Stimulated activated CD4-positive, alpha-beta T cell treated with anti-CD3 and anti-CD28 coated beads, Interleukin-1b, Interleukin-23, amount 100 ng/mL, for 1 hour (primary cell): ENCODE measurements at regions not wholly inside any gene's neighbourhood (a gene's known extent, or its start where the extent isn't known, plus 50 kb on each side); places are given as distances from the start of the nearest gene placed in this dataset.
"Not testable (repeated sequence)": the region's sequence is repeated elsewhere in the genome, so short reads cannot be mapped to it uniquely, and the experiment has no call there.

Experiments
- DNase-seq, 2 donors: peaks; one replicate each; pipeline ENCODE4 v3.0.0-alpha.2; 2020; ENCODE audit warnings: low read depth in 2 of 2

GRCh38 chr2:146414456-146414855 is 1430.4 kb upstream of the ACVR2A start:
- DNase-seq = no peak

GRCh38 chr2:146413086-146413610 is 1431.7 kb upstream of the ACVR2A start:
- DNase-seq = no peak

DNA sequence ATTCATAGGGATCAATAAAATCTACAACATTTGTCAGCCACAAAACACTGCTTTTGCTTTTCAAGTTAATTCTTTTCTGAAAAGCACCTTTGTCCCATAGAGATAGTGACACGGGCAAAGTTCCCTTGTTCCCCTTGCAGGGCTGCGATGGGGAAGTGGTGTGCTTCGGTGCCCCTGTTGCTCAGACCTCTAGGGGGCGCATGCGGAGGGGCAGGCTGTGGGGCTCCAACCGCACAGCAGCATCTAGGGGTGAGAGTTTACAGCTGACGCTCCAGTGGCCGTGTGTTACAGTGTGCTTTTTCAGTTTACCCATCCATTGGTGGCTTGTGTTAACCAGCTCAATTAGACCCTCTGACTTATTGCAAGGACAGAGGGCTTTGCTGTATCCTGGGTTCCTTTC is 1432.2 kb upstream of the ACVR2A start:
- no peak for DNase-seq

DNA sequence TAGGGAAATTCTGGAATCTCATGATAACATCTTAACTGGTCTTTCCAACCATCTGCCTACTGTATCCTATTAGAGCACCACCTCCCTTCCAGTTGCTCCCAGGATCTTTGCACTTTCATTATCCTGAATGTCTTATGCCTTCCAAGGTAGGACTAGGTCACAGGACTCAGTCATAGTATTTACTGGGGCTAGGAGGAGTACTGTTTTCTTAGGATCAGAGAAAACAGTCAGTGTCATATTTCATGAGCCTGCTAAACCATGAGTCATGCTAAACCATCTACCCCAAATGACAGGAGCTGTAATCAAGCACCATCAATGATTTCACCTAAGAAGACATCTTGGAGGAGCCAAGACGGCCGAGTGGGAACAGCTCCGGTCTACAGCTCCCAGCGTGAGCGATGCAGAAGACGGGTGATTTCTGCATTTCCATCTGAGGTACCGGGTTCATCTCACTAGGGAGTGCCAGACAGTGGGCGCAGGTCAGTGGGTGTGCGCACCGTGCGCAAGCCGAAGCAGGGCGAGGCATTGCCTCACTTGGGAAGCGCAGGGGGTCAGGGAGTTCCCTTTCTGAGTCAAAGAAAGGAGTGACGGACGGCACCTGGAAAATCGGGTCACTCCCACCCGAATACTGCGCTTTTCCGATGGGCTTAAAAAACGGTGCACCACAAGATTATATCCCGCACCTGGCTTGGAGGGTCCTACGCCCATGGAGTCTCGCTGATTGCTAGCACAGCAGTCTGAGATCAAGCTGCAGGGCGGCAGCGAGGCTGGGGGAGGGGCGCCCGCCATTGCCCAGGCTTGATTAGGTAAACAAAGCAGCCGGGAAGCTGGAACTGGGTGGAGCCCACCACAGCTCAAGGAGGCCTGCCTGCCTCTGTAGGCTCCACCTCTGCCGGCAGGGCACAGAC is 1439.2 kb upstream of the ACVR2A start:
- not testable (repeated sequence) for DNase-seq

DNA sequence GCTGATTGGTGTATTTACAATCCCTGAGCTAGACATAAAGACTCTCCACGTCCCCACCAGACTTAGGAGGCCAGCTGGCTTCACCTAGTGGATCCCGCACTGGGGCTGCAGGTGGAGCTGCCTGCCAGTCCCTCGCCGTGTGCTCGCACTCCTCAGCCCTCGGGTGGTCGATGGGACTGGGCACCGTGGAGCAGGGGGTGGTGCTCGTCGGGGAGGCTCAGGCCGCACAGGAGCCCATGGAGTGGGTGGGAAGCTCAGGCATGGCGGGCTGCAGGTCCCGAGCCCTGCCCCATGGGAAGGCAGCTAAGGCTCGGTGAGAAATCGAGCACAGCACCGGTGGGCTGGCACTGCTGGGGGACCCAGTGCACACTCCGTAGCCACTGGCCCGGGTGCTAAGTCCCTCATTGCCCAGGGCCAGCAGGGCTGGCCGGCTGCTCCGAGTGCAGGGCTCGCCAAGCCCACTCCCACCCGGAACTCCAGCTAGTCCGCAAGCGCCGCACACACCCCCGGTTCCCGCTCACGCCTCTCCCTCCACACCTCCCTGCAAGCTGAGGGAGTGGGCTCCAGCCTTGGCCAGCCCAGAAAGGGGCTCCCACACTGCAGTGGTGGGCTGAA is 1441.2 kb upstream of the ACVR2A start:
- DNase-seq = not testable (repeated sequence)

DNA sequence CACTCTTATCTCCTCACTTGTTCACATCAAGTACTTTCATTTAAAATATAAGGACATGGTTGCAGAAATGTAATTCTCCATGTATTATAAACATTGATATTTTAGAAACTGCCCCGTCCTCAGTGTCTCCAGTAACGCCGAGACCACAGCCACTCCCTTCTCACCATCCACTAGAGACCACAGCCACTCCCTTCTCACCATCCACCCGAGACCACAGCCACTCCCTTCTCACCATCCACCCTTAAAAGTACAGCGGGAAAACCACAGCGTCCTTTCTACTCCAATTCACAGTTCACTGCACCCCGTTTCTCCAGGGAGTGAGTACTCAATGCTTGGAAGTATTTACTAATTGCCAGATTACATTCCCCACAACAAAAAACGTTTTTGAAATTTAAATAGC is 1452.2 kb upstream of the ACVR2A start:
- no peak for DNase-seq

DNA sequence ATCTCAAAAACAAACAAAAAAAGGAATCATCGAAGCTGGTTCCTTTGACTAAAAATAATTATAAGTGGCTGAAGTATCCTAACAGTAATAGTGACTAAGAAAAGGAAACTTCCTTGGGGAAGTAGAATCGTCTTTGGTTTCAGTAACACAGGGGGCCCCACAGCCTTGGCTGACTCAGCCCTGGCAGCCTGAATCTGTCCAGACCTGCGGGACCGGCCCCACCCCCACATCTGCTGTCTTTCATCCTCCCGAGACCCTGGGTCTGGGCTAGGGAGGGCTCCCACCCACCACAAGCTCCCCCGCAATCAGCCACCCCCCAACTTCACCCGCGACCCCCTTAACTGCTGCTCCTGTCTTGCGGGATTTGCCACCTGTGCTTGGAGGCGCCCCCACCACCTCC is 1452.6 kb upstream of the ACVR2A start:
- DNase-seq = no peak

GRCh38 chr2:146388757-146389156 is 1456.1 kb upstream of the ACVR2A start:
- no peak for DNase-seq

- no peak for DNase-seq
Observed at GRCh38 chr2:146386096-146386495, 1458.7 kb upstream of the ACVR2A start.

GRCh38 chr2:146385031-146385430 is 1459.8 kb upstream of the ACVR2A start:
- no peak for DNase-seq

DNA sequence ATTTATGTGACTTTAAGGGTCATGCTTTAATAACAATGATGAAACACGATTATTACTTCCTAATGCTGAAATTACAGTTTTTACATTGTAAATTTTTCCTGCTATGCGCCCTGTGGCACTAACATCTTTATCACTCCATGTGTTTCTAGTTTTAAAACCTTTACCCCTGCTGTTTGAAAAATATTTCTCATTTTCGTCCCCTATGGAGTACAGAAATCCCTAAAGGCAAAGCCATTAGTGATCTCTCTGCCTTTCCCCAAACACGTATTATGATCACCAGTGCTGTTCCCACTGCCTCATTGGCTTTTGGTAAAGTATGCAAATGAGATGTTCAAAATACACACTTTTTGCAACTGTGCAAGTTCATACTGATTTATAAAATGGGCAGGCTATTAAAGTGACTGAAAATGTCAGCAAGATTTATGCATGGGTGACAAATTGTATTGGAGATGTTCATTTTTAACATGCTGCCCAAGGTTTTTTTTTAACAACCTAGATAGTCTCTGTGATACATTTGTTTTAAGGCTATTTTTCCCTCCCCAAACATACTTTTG is 1468.2 kb upstream of the ACVR2A start:
- DNase-seq = no peak

- no peak for DNase-seq
Observed at GRCh38 chr2:146374505-146374904, 1470.3 kb upstream of the ACVR2A start.

DNA sequence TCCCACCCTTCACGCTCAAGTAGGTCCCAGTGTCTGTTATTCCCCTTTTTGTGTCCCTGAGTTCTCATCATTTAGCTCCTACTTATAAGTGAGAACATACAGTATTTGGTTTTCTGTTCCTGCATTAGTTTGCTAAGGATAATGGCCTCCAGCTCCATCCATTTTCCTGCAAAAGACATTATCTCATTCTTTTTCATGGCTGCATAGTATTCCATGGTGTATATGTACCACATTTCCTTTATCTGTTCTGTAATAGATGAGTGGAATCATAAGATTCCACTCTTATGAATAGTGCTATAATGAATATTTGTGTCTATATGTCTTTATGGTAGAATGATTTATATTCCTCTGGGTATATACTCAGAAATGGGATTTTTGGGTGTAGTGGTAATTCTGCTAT is 1473.5 kb upstream of the ACVR2A start:
- not testable (repeated sequence) for DNase-seq

DNA sequence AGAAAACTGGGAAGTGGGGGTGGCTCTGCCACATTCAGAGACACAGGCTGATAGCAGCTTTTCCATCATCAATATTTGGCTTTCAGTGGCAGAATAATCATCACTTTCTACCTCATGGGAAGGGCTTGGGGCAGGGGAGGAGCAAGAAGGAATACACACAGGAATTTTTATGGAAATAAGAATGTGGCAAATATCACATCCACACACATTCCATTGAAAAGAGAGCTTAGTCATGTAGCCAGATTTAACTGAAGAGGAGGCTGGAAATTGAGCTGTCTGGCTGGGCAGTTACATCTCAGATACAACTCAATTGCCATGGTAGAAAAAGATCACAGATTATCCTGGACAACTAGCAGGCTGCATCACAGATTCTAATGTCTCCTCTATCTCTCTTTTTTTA is 1474.0 kb upstream of the ACVR2A start:
- DNase-seq = no peak

DNA sequence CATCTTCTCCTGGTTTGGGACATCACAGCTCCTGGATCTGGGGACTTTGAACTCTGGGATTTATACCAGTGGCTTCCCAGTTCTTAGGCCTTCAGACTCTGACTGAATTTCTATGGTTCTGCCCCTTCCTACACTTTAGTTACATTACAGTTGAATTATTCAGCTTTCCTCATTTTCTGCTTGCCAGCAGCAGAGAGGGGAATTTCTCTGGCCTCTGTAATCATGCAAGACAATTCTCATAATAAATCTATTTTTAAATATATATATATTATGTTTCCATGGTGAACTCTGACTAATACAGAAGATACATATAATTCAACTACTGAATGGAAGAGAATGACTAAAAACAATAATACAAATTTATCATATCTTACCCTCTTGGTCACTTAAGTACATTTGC is 1478.6 kb upstream of the ACVR2A start:
- no peak for DNase-seq

DNA sequence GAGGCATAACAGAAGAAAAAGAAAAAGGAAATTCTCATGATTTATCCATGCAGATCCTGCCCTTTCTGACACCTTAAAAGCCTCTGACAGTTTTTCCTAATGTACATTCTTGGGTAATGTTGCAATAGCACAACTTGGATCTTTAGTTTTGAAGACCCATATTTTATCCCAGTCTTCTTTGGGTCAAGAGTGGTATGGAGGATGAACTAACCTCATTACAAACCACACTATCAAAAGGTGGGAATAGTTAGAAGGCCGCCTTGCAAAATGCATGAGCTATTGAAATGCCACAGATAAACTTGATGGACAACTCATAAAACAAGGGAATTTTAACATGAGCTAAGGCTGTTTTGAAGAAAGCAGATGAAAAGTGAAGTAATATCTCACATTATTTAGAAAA is 1479.8 kb upstream of the ACVR2A start:
- DNase-seq = no peak

- DNase-seq = no peak
Observed at GRCh38 chr2:146363731-146364130, 1481.1 kb upstream of the ACVR2A start.

- DNase-seq = no peak
Observed at GRCh38 chr2:146351689-146352088, 1493.1 kb upstream of the ACVR2A start.

GRCh38 chr2:146349334-146349733 is 1495.5 kb upstream of the ACVR2A start:
- no peak for DNase-seq

- no peak for DNase-seq
Observed at GRCh38 chr2:146324951-146325350, 1519.9 kb upstream of the ACVR2A start.

GRCh38 chr2:146323564-146323963 is 1521.3 kb upstream of the ACVR2A start:
- DNase-seq = no peak

DNA sequence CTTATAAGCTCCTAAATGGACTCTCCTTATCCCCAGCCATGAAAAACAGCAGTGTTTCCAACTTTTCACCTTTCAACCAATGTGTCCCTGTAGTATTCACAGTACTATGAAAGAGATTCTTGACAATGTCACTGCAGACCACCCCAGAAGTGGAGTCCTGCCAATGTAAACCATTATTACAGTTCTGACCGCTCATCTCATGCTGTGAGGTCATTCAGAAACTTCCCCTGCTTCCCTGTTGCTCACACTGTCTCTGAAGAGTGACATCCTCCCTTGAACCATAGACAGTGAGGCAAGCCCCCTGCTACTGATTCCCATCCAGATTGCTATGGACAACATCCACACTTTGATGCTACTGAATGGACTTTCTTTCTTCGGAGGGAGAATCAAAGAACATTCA is 1523.7 kb upstream of the ACVR2A start:
- DNase-seq = no peak

DNA sequence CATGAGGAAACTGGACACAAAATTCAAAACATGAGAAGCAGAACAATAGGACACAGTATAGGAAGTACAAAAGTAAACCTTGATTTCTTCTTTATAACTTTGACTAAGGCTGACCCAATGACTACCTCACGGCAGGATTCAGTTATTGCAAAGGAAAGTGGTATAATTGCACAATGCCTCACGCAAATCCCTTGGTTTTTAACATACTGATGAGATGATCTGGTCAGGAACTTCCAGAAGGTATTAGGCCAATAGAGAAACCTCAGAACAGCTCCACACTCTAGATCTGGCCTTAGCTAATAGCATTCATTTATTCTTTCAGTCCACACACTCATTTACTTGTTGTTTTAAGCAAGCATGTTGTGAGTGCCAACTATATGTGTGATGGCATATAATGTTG is 1526.9 kb upstream of the ACVR2A start:
- no peak for DNase-seq
